ENCODE measurements at regions not wholly inside any gene's neighbourhood (a gene's known extent, or its start where the extent isn't known, plus 50 kb on each side); places are given as distances from the start of the nearest gene placed in this dataset.
"Not testable (repeated sequence)": the region's sequence is repeated elsewhere in the genome, so short reads cannot be mapped to it uniquely, and the experiment has no call there.

GRCh38 chr3:95645291-95645690 is 1169.1 kb upstream of the EPHA6 start:
- DNase-seq (ENCODE audit: low read depth): no peak

- DNase-seq (ENCODE audit: low read depth): no peak
Observed at GRCh38 chr3:95654570-95655362, 1159.6 kb upstream of the EPHA6 start.

GRCh38 chr3:95655363-95655986 is 1158.9 kb upstream of the EPHA6 start:
- no peak for DNase-seq (ENCODE audit: low read depth)

GRCh38 chr3:95670765-95671164 is 1143.6 kb upstream of the EPHA6 start:
- no peak for DNase-seq (ENCODE audit: low read depth)

- no peak for DNase-seq (ENCODE audit: low read depth)
Observed at GRCh38 chr3:95673215-95673614, 1141.2 kb upstream of the EPHA6 start.

- DNase-seq (ENCODE audit: low read depth): no peak
Observed at GRCh38 chr3:95705786-95706418, 1108.5 kb upstream of the EPHA6 start.

- no peak for DNase-seq (ENCODE audit: low read depth)
Observed at GRCh38 chr3:95707268-95707667, 1107.1 kb upstream of the EPHA6 start.

GRCh38 chr3:95710684-95711083 is 1103.7 kb upstream of the EPHA6 start:
- DNase-seq (ENCODE audit: low read depth): no peak

- DNase-seq (ENCODE audit: low read depth): no peak
Observed at GRCh38 chr3:95711789-95712188, 1102.6 kb upstream of the EPHA6 start.

GRCh38 chr3:95715128-95715527 is 1099.3 kb upstream of the EPHA6 start:
- no peak for DNase-seq (ENCODE audit: low read depth)

- DNase-seq (ENCODE audit: low read depth): no peak
Observed at GRCh38 chr3:95717048-95717447, 1097.3 kb upstream of the EPHA6 start.

GRCh38 chr3:95718168-95718567 is 1096.2 kb upstream of the EPHA6 start:
- DNase-seq (ENCODE audit: low read depth): no peak

- no peak for DNase-seq (ENCODE audit: low read depth)
Observed at GRCh38 chr3:95719481-95719880, 1094.9 kb upstream of the EPHA6 start.

- no peak for DNase-seq (ENCODE audit: low read depth)
Observed at GRCh38 chr3:95721938-95722337, 1092.5 kb upstream of the EPHA6 start.

GRCh38 chr3:95725770-95726169 is 1088.6 kb upstream of the EPHA6 start:
- DNase-seq (ENCODE audit: low read depth): no peak

GRCh38 chr3:95731753-95732152 is 1082.6 kb upstream of the EPHA6 start:
- DNase-seq (ENCODE audit: low read depth): no peak

GRCh38 chr3:95733336-95733735 is 1081.1 kb upstream of the EPHA6 start:
- DNase-seq (ENCODE audit: low read depth): no peak

GRCh38 chr3:95738045-95738444 is 1076.3 kb upstream of the EPHA6 start:
- DNase-seq (ENCODE audit: low read depth): no peak

- DNase-seq (ENCODE audit: low read depth): not testable (repeated sequence)
Observed at GRCh38 chr3:95744896-95745295, 1069.5 kb upstream of the EPHA6 start.

- DNase-seq (ENCODE audit: low read depth): no peak
Observed at GRCh38 chr3:95750097-95750496, 1064.3 kb upstream of the EPHA6 start.

- DNase-seq (ENCODE audit: low read depth): no peak
Observed at GRCh38 chr3:95751509-95751908, 1062.9 kb upstream of the EPHA6 start.

- no peak for DNase-seq (ENCODE audit: low read depth)
Observed at GRCh38 chr3:95752199-95752598, 1062.2 kb upstream of the EPHA6 start.

GRCh38 chr3:95758707-95759106 is 1055.7 kb upstream of the EPHA6 start:
- no peak for DNase-seq (ENCODE audit: low read depth)
